Ascending aorta (tissue), 2 donors: ENCODE measurements at regions not wholly inside any gene's neighbourhood (a gene's known extent, or its start where the extent isn't known, plus 50 kb on each side); places are given as distances from the start of the nearest gene placed in this dataset.

ENCODE experiments used
- DNase-seq, 2 donors: peaks; one replicate each; pipeline ENCODE4 v3.0.0-alpha.2; 2019; ENCODE audit warnings: low spot score in 2 of 2
- H3K27ac ChIP-seq, 2 donors: fragments of 200-600 bp; sonication (generic); one replicate each; pipeline ENCODE4 v1.5.1; 2016 to 2017; ENCODE audit warnings: mild to moderate bottlenecking in 1 of 2
- H3K27me3 ChIP-seq: fragments of 200-600 bp; sonication (generic); one replicate; pipeline ENCODE4 v1.5.1; 2017
- H3K36me3 ChIP-seq, 2 donors: fragments of 200-600 bp; sonication (generic); one replicate each; pipeline ENCODE4 v1.5.1; 2016
- H3K4me1 ChIP-seq, 2 donors: fragments of 200-600 bp; sonication (generic); one replicate each; pipeline ENCODE4 v1.5.1; 2016 to 2017; ENCODE audit warnings: mild to moderate bottlenecking in 1 of 2
- H3K4me3 ChIP-seq, 2 donors: fragments of 200-600 bp; sonication (generic); one replicate each; pipeline ENCODE4 v1.5.1; 2016 to 2017; ENCODE audit warnings: mild to moderate bottlenecking in 1 of 2
- H3K9me3 ChIP-seq, 2 donors: fragments of 200-600 bp; sonication (generic); one replicate each; pipeline ENCODE4 v1.5.1; 2016
- intact Hi-C: fragments of 100-400 bp; cut with DNase I; formaldehyde crosslinking; loops from one replicate; pipeline ENCODE4 v1.15.1; 2023
- TF ChIP-seq, protein P1 (sequence below), 3 experiments: fragments of 200-600 bp in 2 of 3; fragments of 450-650 bp in 1 of 3; sonication (generic) in 2 of 3; IDR thresholded peaks; one replicate each; pipeline ENCODE4 v1.5.1; 2016 to 2019; ENCODE audit warnings: antibody characterized with exemption in 3 of 3, mild to moderate bottlenecking in 1 of 3, moderate library complexity in 1 of 3

DNA sequence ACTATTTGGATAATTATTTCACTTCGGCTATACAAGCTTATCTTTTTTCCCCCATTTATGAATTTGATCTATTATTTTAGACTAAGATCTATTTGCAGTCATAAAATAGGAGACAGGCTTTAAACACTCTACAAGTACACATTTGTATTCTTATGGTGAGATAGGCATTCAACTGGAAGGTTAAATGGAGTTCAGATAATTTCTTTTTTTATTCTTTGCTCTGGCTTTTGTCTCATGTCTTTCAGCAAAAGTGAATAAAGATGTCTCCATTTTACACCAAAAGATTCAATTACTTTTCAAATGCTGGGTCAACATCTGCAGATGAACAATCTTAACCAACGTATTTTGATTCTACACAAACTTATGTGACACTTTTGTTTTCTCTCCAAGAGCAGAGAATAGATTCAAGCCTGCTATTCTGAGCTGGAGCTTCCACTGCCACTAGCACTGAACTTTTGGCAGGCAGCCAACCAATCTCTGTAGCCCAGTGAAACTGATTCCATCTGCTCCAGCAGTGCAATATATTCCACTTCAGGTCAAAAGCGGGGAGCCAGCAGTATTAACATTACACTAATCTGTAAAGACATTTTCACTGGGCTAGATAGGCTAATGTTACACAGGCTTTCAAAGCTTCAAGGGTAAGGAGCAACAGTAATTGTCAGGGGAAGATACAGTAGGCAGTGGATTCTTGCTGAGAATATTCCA lies 452.0 kb upstream of the ZNF608 start:
- H3K27me3 ChIP-seq: no peaks in the 10 kb centered on the region
- no peak overlapping the region for H3K27ac ChIP-seq
- peak in 1 of 2 donors; percentile 68 for DNase-seq
- no peaks in the 10 kb centered on the region for H3K9me3 ChIP-seq
- H3K4me3 ChIP-seq: no peak overlapping the region
- intact Hi-C loops: no loop called here
- H3K4me1 ChIP-seq: no peaks in the 10 kb centered on the region
- TF ChIP-seq, protein P1, sequence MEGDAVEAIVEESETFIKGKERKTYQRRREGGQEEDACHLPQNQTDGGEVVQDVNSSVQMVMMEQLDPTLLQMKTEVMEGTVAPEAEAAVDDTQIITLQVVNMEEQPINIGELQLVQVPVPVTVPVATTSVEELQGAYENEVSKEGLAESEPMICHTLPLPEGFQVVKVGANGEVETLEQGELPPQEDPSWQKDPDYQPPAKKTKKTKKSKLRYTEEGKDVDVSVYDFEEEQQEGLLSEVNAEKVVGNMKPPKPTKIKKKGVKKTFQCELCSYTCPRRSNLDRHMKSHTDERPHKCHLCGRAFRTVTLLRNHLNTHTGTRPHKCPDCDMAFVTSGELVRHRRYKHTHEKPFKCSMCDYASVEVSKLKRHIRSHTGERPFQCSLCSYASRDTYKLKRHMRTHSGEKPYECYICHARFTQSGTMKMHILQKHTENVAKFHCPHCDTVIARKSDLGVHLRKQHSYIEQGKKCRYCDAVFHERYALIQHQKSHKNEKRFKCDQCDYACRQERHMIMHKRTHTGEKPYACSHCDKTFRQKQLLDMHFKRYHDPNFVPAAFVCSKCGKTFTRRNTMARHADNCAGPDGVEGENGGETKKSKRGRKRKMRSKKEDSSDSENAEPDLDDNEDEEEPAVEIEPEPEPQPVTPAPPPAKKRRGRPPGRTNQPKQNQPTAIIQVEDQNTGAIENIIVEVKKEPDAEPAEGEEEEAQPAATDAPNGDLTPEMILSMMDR (IDR thresholded peaks at IDR 0.05): no peak
- no peaks in the 10 kb centered on the region for H3K36me3 ChIP-seq

DNA sequence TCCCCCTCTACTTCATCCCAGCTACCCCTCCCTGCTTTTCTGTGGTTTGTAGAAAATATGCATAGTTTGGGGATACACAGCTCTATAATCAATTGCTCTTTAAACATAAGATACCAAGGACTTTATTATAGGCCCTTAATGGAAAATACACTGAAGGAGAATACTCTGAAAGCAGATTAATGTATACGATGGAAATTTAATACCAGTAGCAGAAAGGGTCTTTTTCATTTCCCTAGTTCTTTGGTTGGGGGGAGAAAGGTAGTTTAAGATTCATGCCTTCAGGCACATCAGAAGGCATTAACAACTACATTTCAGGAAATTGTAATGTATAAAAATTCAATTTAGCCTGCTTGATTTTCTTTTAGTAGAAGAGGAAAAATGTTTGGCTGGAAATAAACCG lies 452.9 kb upstream of the ZNF608 start:
- Histone ChIP-seq H3K36me3 (no peaks in the 10 kb centered on the region), H3K4me1 (no peaks in the 10 kb centered on the region), H3K27ac (no peak overlapping the region), H3K9me3 (no peaks in the 10 kb centered on the region), H3K27me3 (no peaks in the 10 kb centered on the region), H3K4me3 (no peak overlapping the region)
- DNase-seq: no peak
- intact Hi-C loops: no loop called here
- TF ChIP-seq, protein P1 (IDR thresholded peaks at IDR 0.05): no peak

DNA sequence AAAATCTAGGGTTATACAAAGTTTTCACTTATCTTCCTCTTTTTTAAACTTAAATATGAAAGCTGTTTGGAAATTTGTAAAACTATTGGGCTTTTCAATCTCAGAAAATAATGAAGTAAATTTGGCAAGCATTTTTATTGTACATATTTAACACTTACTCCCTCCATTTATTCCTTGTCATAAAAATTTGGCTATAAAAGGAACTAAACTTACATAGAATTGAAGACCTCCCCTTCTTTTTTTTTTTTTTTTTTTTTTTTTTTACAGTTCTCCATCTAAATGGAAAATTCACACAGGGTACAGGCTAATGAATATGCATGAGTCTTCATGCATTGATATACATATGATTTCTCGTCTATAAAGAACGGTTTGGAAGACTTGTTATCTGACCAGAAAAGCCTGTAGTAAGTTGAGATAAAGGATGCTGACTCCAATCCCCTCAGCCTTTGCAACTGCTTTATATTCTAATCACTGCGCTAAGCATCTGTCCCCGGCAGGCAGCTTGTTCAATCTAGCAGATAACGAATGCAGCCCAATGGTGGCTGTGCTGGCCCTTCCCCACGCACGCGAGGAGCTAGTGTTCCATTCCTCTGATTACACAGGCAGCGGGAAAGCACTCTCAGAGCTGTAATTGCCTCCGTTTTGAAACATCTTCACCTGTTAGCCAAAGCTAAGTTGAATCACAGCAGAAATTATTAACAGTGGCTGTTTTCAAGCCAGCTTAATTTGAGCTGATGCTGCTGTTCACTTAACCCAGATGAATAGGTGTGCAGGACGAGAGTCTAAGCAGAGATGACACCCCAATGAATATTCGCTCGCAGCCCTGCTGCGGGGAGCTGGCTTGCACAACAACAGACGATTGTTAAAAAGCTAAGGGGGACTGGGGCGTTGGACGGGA lies 453.8 kb upstream of the ZNF608 start:
- no peak for DNase-seq
- peak overlapping the region; percentile 33 to 42 for H3K4me3 ChIP-seq
- H3K27ac ChIP-seq: no peak overlapping the region
- TF ChIP-seq, protein P1 (IDR thresholded peaks at IDR 0.05): no peak
- no peaks in the 10 kb centered on the region for H3K27me3 ChIP-seq
- H3K4me1 ChIP-seq: no peaks in the 10 kb centered on the region
- intact Hi-C loops: no loop called here
- H3K9me3 ChIP-seq: no peaks in the 10 kb centered on the region
- H3K36me3 ChIP-seq: no peaks in the 10 kb centered on the region

DNA sequence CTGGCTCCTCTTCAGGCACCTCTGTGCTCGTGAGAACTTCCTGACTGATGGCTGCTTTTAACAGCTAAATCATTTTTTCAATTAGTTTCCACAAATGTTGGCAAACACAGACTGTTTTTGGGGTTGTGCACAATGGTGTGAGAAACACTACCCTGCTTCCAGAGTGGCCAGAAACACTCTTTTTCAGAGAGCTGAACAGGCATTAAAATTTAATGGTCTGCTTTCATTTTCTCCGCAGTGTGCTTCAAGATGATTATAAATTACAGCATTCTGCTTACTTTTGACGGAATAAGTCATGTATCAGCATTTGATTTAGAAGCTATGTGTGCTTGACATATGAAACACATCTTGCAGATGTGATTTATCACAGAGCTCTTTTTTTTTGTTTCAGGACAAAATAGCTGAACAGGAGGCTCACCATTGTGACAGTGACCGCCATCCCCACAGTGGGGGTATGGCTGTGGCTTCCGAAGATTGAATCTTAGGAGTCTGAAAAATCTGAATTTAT lies 454.5 kb upstream of the ZNF608 start:
- no peaks in the 10 kb centered on the region for H3K4me1 ChIP-seq
- intact Hi-C loops: no loop called here
- no peak overlapping the region for H3K27ac ChIP-seq
- H3K27me3 ChIP-seq: no peaks in the 10 kb centered on the region
- H3K9me3 ChIP-seq: no peaks in the 10 kb centered on the region
- TF ChIP-seq, protein P1 (IDR thresholded peaks at IDR 0.05): no peak
- H3K36me3 ChIP-seq: no peaks in the 10 kb centered on the region
- peak overlapping the region; percentile 33 to 42 for H3K4me3 ChIP-seq
- no peak for DNase-seq

DNA sequence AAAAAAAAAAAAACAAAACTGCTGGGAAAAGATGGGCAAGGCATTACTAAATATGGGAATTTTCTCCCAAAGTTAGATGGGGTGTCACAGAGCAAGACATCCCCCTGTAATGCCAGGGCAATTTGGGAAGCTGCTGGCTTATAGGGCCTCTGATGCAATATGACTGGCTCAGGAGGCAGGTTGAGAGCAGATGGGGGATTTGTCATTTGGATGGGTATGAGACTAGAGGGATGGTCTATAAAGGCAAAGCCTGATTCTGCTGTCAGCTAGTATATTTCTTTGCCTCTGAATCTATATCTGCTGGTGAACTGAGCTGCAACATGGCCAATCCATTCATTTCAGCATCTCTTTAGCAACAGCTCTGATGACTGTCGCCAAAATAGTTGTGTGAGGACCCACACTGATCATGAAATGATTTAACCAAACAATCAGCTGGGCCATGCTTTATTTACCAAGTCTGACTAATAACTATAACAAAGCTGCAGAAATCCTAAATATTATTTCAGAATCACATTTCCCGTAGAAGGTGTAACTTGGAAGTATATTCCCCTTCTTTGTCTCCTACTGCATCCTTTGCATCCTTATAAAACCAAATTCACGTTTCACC lies 455.1 kb upstream of the ZNF608 start:
- DNase-seq: no peak
- Histone ChIP-seq H3K27ac (no peak overlapping the region), H3K36me3 (no peaks in the 10 kb centered on the region), H3K27me3 (no peaks in the 10 kb centered on the region), H3K4me3 (no peak overlapping the region), H3K4me1 (no peaks in the 10 kb centered on the region), H3K9me3 (no peaks in the 10 kb centered on the region)
- TF ChIP-seq, protein P1 (IDR thresholded peaks at IDR 0.05): no peak
- intact Hi-C loops: no loop called here
